Progenitor cell of endocrine pancreas (in vitro differentiated cells): ENCODE measurements at regions not wholly inside any gene's neighbourhood (a gene's known extent, or its start where the extent isn't known, plus 50 kb on each side); places are given as distances from the start of the nearest gene placed in this dataset.

Source experiments
- DNase-seq: peaks from one replicate; pipeline ENCODE4 v3.0.0; 2021; ENCODE audit warnings: low spot score; ENCODE audit not compliant: unreplicated experiment
- H3K27ac Mint-ChIP-seq: 2 replicates; pipeline ENCODE4 v1.8.0; 2021; ENCODE audit warnings: mild to moderate bottlenecking, moderate library complexity, mixed read lengths
- H3K27me3 Mint-ChIP-seq: 2 replicates; pipeline ENCODE4 v1.8.0; 2021; ENCODE audit warnings: mixed read lengths
- H3K36me3 Mint-ChIP-seq: 2 replicates; pipeline ENCODE4 v1.8.0; 2022; ENCODE audit warnings: mixed read lengths; ENCODE audit not compliant: insufficient read depth
- H3K4me1 Mint-ChIP-seq: 2 replicates; pipeline ENCODE4 v1.8.0; 2021; ENCODE audit warnings: low read depth, mixed read lengths
- H3K4me3 Mint-ChIP-seq: 2 replicates; pipeline ENCODE4 v1.8.0; 2021; ENCODE audit warnings: low read depth, mild to moderate bottlenecking, moderate library complexity, mixed read lengths
- H3K9me3 Mint-ChIP-seq: 2 replicates; pipeline ENCODE4 v1.8.0; 2021; ENCODE audit warnings: low read depth, mixed read lengths
- TF ChIP-seq, protein P1 (sequence below): fragments of 200-600 bp; sonication (generic); IDR thresholded peaks from one replicate; pipeline ENCODE4 v1.5.0; 2021; ENCODE audit warnings: antibody characterized with exemption, mild to moderate bottlenecking; ENCODE audit not compliant: unreplicated experiment

DNA sequence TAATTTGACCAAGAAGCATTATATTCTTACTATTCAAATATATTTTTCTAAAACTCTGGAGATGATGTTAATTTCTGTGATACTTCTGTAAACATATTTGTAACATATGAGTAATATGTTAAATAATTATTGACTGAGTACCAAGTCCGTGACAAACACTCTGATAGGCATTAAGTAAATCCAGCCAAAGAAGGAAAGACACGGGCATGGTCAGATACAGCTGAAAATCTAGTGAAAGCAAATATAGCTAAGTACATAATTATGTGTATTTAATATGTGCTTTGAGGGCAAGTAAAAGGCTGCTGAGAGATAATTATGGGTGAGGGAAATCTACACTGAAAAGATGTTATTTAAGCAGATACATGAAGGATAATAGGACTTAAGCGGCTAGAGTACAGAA, 1263.6 kb upstream of the ADGRL3 start:
- Mint-ChIP-seq H3K4me1 (no peaks in the 10 kb centered on the region), H3K9me3 (no peaks in the 10 kb centered on the region), H3K27me3 (no peaks in the 10 kb centered on the region), H3K27ac (no peak overlapping the region), H3K4me3 (no peak overlapping the region), H3K36me3 (no peaks in the 10 kb centered on the region)
- TF ChIP-seq, protein P1, sequence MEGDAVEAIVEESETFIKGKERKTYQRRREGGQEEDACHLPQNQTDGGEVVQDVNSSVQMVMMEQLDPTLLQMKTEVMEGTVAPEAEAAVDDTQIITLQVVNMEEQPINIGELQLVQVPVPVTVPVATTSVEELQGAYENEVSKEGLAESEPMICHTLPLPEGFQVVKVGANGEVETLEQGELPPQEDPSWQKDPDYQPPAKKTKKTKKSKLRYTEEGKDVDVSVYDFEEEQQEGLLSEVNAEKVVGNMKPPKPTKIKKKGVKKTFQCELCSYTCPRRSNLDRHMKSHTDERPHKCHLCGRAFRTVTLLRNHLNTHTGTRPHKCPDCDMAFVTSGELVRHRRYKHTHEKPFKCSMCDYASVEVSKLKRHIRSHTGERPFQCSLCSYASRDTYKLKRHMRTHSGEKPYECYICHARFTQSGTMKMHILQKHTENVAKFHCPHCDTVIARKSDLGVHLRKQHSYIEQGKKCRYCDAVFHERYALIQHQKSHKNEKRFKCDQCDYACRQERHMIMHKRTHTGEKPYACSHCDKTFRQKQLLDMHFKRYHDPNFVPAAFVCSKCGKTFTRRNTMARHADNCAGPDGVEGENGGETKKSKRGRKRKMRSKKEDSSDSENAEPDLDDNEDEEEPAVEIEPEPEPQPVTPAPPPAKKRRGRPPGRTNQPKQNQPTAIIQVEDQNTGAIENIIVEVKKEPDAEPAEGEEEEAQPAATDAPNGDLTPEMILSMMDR: no peak
- DNase-seq: no peak

DNA sequence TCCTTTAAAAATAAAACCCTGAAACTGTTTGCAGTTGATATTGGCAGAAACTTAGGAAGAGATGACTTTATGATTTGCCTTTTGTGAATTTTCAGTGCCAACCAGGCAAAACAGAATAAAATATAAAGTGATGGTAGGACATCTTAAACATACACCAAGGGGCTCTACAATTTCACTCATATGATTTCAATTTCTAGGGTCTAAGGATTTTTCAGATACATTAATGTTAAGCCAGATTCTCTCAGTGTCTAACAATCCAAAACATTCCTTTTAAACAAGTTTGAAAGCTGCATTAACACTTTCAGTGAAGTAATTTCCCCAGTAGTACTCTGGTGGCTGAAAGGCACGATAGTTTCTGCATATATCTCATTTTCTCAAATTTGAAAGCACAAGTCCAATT, 1262.0 kb upstream of the ADGRL3 start:
- Mint-ChIP-seq H3K4me1 (no peaks in the 10 kb centered on the region), H3K9me3 (no peaks in the 10 kb centered on the region), H3K27ac (no peak overlapping the region), H3K27me3 (no peaks in the 10 kb centered on the region), H3K36me3 (no peaks in the 10 kb centered on the region), H3K4me3 (no peak overlapping the region)
- no peak for DNase-seq
- TF ChIP-seq, protein P1: no peak

DNA sequence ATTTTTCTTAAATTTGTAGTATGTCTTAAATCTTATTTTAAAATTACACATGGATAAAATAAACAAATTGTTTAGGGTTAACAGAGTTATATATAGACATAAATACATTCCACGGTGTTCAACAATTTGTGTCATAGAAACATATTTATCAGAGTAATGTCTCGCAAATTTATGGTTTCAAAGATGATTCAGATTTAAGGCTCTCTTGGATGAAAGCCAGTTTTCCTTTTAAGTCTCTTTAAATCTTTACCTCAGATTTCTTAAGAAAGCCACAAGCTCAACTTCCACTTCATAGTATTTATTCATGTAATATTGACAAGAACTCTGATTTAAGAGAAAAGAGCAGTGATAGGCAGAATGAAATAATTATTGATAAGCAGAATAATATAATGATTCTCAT, 1254.8 kb upstream of the ADGRL3 start:
- TF ChIP-seq, protein P1: no peak
- Mint-ChIP-seq H3K36me3 (no peaks in the 10 kb centered on the region), H3K9me3 (no peaks in the 10 kb centered on the region), H3K27ac (no peak overlapping the region), H3K4me1 (no peaks in the 10 kb centered on the region), H3K27me3 (no peaks in the 10 kb centered on the region), H3K4me3 (no peak overlapping the region)
- DNase-seq: no peak

DNA sequence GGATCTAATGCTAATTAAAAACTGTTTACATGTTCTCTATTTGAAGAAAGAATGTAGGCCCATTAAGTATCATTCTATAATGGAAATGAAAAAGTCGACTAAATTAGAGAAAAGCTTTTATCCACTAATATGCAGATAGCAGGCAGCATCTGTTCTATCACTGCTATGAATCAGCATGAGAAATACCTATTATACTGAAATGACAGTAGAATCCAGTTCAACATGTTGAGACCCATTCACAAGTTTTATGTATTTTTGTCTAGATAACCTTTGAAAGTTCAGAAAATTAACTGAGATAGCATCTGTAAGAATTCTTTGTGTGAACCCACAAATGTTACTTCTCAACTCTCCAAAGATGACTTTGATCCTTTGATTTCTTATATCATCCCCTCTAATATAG, 1254.4 kb upstream of the ADGRL3 start:
- TF ChIP-seq, protein P1: no peak
- no peak overlapping the region for H3K4me3 Mint-ChIP-seq
- H3K36me3 Mint-ChIP-seq: no peaks in the 10 kb centered on the region
- no peak overlapping the region for H3K27ac Mint-ChIP-seq
- no peaks in the 10 kb centered on the region for H3K4me1 Mint-ChIP-seq
- no peaks in the 10 kb centered on the region for H3K9me3 Mint-ChIP-seq
- no peaks in the 10 kb centered on the region for H3K27me3 Mint-ChIP-seq
- no peak for DNase-seq

DNA sequence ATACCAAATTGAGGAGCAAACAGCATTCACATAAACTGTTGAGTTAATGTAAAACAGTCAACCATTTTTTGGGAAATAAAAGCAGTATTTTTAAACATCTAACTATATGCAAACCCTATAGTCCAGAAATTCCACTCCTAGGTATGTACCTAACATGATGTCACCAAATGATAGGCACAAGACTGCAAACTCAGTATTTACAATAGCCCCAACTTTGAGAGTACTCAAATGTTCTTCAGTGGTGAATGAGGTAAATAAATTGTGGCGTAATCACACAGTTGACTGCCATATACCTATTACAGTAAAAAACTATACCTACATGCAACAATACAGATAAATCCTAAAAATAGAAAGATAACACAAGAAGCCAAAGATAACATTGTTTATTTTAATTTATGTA, 1243.8 kb upstream of the ADGRL3 start:
- no peak overlapping the region for H3K4me3 Mint-ChIP-seq
- no peak overlapping the region for H3K27ac Mint-ChIP-seq
- no peak for DNase-seq
- H3K36me3 Mint-ChIP-seq: no peaks in the 10 kb centered on the region
- H3K27me3 Mint-ChIP-seq: no peaks in the 10 kb centered on the region
- H3K4me1 Mint-ChIP-seq: no peaks in the 10 kb centered on the region
- TF ChIP-seq, protein P1: no peak
- H3K9me3 Mint-ChIP-seq: no peaks in the 10 kb centered on the region
